Kidney epithelial cell (primary cell): ENCODE measurements at regions not wholly inside any gene's neighbourhood (a gene's known extent, or its start where the extent isn't known, plus 50 kb on each side); places are given as distances from the start of the nearest gene placed in this dataset.
A peak's percentile ranks its signal among the peaks of the same experiment; 100 is the strongest.

Experiments used
- DNase-seq: peaks from one replicate; pipeline ENCODE4 v3.0.0-alpha.2; 2010; ENCODE audit warnings: low read depth
- H3K27me3 ChIP-seq: 2 replicates; pipeline ENCODE4 v1.6.0; 2011; ENCODE audit warnings: low read length; ENCODE audit not compliant: control insufficient read depth, insufficient read depth
- H3K36me3 ChIP-seq: 2 replicates; pipeline ENCODE4 v1.5.1; 2011; ENCODE audit warnings: low read length; ENCODE audit not compliant: control insufficient read depth, insufficient read depth
- H3K4me3 ChIP-seq: 2 replicates; pipeline ENCODE4 v1.5.1; 2011; ENCODE audit warnings: low read depth, mild to moderate bottlenecking, control low read depth, low read length
- TF ChIP-seq, protein P1 (sequence below): IDR thresholded peaks from 2 replicates; pipeline ENCODE4 v1.5.1; 2011; ENCODE audit warnings: mild to moderate bottlenecking, moderate library complexity, low read length, control low read depth, inconsistent platforms; ENCODE audit not compliant: insufficient read depth, poor library complexity, severe bottlenecking

- H3K27me3 ChIP-seq, result no peaks in the 10 kb centered on the region
- no peak for DNase-seq
Observed at GRCh38 chr21:26691416-26691815, 118.3 kb upstream of the CYYR1 start.

GRCh38 chr21:26686705-26687104, 113.6 kb upstream of the CYYR1 start:
- TF ChIP-seq, protein P1, sequence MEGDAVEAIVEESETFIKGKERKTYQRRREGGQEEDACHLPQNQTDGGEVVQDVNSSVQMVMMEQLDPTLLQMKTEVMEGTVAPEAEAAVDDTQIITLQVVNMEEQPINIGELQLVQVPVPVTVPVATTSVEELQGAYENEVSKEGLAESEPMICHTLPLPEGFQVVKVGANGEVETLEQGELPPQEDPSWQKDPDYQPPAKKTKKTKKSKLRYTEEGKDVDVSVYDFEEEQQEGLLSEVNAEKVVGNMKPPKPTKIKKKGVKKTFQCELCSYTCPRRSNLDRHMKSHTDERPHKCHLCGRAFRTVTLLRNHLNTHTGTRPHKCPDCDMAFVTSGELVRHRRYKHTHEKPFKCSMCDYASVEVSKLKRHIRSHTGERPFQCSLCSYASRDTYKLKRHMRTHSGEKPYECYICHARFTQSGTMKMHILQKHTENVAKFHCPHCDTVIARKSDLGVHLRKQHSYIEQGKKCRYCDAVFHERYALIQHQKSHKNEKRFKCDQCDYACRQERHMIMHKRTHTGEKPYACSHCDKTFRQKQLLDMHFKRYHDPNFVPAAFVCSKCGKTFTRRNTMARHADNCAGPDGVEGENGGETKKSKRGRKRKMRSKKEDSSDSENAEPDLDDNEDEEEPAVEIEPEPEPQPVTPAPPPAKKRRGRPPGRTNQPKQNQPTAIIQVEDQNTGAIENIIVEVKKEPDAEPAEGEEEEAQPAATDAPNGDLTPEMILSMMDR, result no peak
- Histone ChIP-seq H3K27me3 (no peaks in the 10 kb centered on the region), H3K4me3 (no peak overlapping the region), H3K36me3 (no peaks in the 10 kb centered on the region)
- DNase-seq, result no peak

More at GRCh38 chr21:26691416-26691815, 118.3 kb upstream of the CYYR1 start:
- TF ChIP-seq, protein P1, result no peak
- H3K36me3 ChIP-seq, result no peaks in the 10 kb centered on the region
- H3K4me3 ChIP-seq, result no peak overlapping the region

GRCh38 chr21:26686278-26686677, 113.2 kb upstream of the CYYR1 start:
- DNase-seq, result peak; percentile 45
- Histone ChIP-seq H3K27me3 (no peaks in the 10 kb centered on the region), H3K4me3 (no peak overlapping the region), H3K36me3 (no peaks in the 10 kb centered on the region)
- TF ChIP-seq, protein P1, result no peak

DNA sequence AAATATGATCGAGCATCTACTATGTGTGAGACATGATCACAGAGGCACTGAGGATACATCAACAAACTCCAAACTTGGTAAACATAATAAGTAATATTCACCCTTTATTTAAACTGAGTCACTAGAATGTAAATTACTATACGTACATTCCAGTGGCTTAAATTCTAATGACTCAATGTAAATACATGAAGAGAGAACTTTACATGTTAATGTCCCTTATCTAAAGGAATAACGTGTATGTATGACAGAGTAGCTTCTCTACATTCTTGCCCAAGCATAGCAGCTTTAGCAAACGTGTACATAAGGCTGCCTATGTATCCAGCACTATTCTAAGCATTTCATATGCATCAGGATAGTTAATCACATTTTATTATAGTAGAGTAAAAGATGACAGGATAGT, 111.8 kb upstream of the CYYR1 start:
- TF ChIP-seq, protein P1, result no peak
- Histone ChIP-seq H3K4me3 (no peak overlapping the region), H3K36me3 (no peaks in the 10 kb centered on the region), H3K27me3 (no peaks in the 10 kb centered on the region)
- no peak for DNase-seq

DNA sequence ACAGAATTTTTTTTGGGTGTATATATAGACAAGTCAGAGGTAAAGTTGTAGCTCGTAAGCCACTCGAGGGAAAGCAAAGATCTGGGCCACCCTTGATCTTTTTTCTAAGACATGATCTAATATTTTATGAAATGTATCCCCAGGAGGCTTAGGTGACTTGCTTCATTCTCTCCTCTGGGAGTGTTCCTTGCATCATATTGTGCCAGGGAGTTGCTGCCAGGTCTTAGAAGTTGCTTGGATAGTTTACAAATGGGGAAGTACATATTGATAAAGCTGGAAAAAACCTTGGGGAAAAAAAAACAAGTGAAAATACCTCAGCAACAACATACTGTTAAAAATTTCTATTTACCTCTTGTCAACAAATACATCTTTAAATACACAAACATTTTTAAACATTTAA, 110.9 kb upstream of the CYYR1 start:
- Histone ChIP-seq H3K27me3 (no peaks in the 10 kb centered on the region), H3K4me3 (no peak overlapping the region), H3K36me3 (no peaks in the 10 kb centered on the region)
- TF ChIP-seq, protein P1, result no peak
- no peak for DNase-seq

- H3K4me3 ChIP-seq, result no peak overlapping the region
- TF ChIP-seq, protein P1, result no peak
- H3K27me3 ChIP-seq, result no peaks in the 10 kb centered on the region
- DNase-seq, result no peak
- no peaks in the 10 kb centered on the region for H3K36me3 ChIP-seq
Observed at GRCh38 chr21:26679284-26679683, 106.2 kb upstream of the CYYR1 start.
